ENCODE measurements at regions not wholly inside any gene's neighbourhood (a gene's known extent, or its start where the extent isn't known, plus 50 kb on each side); places are given as distances from the start of the nearest gene placed in this dataset.

- no peak for TF ChIP-seq YY1 (IDR thresholded peaks at IDR 0.05; ENCODE audit: low read depth)
- TF ChIP-seq, protein P1, sequence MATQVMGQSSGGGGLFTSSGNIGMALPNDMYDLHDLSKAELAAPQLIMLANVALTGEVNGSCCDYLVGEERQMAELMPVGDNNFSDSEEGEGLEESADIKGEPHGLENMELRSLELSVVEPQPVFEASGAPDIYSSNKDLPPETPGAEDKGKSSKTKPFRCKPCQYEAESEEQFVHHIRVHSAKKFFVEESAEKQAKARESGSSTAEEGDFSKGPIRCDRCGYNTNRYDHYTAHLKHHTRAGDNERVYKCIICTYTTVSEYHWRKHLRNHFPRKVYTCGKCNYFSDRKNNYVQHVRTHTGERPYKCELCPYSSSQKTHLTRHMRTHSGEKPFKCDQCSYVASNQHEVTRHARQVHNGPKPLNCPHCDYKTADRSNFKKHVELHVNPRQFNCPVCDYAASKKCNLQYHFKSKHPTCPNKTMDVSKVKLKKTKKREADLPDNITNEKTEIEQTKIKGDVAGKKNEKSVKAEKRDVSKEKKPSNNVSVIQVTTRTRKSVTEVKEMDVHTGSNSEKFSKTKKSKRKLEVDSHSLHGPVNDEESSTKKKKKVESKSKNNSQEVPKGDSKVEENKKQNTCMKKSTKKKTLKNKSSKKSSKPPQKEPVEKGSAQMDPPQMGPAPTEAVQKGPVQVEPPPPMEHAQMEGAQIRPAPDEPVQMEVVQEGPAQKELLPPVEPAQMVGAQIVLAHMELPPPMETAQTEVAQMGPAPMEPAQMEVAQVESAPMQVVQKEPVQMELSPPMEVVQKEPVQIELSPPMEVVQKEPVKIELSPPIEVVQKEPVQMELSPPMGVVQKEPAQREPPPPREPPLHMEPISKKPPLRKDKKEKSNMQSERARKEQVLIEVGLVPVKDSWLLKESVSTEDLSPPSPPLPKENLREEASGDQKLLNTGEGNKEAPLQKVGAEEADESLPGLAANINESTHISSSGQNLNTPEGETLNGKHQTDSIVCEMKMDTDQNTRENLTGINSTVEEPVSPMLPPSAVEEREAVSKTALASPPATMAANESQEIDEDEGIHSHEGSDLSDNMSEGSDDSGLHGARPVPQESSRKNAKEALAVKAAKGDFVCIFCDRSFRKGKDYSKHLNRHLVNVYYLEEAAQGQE (IDR thresholded peaks at IDR 0.05; ENCODE audit: low read depth), result no peak
- TF ChIP-seq CEBPB (IDR thresholded peaks at IDR 0.05), result no peak
- no peak for TF ChIP-seq RAD21 (IDR thresholded peaks at IDR 0.05; ENCODE audit: low read depth)
Measured at GRCh38 chr2:8222979-8223694, 458.7 kb upstream of the ID2 start.
